Smooth muscle cell (in vitro differentiated cells): ENCODE measurements at regions not wholly inside any gene's neighbourhood (a gene's known extent, or its start where the extent isn't known, plus 50 kb on each side); places are given as distances from the start of the nearest gene placed in this dataset.

Experiments
- DNase-seq: peaks from one replicate; lab custom pipeline; 2025; ENCODE audit not compliant: unreplicated experiment; lab: John Stamatoyannopoulos, UW
- H2AFZ ChIP-seq: fragments of 200-600 bp; sonication (generic); 2 replicates; pipeline ENCODE4 v1.6.0; 2016; ENCODE audit warnings: antibody characterized with exemption, low read depth, mild to moderate bottlenecking
- H3F3A ChIP-seq: fragments of 200-600 bp; sonication (generic); 2 replicates; pipeline ENCODE4 v1.6.0; 2017; ENCODE audit warnings: antibody characterized with exemption, low read depth
- H3K27ac ChIP-seq: fragments of 200-600 bp; sonication (generic); 2 replicates; pipeline ENCODE4 v1.5.1; 2016; ENCODE audit warnings: low read depth, mild to moderate bottlenecking
- H3K27me3 ChIP-seq: fragments of 200-600 bp; sonication (generic); 2 replicates; pipeline ENCODE4 v1.6.1; 2016; ENCODE audit warnings: low read depth, mild to moderate bottlenecking
- H3K36me3 ChIP-seq: fragments of 200-600 bp; sonication (generic); 2 replicates; pipeline ENCODE4 v1.5.1; 2016; ENCODE audit warnings: low read depth
- H3K4me1 ChIP-seq: fragments of 200-600 bp; sonication (generic); 2 replicates; pipeline ENCODE4 v1.5.1; 2016; ENCODE audit warnings: low read depth
- H3K4me2 ChIP-seq: fragments of 200-600 bp; sonication (generic); 2 replicates; pipeline ENCODE4 v1.6.0; 2016; ENCODE audit warnings: mild to moderate bottlenecking
- H3K4me3 ChIP-seq: fragments of 200-600 bp; sonication (generic); 2 replicates; pipeline ENCODE4 v1.5.1; 2016; ENCODE audit warnings: mild to moderate bottlenecking
- H3K79me2 ChIP-seq: fragments of 200-600 bp; sonication (generic); 2 replicates; pipeline ENCODE4 v1.6.0; 2016; ENCODE audit warnings: low read depth, mild to moderate bottlenecking
- H3K9ac ChIP-seq: fragments of 200-600 bp; sonication (generic); 2 replicates; pipeline ENCODE4 v1.6.0; 2016; ENCODE audit warnings: low read depth
- H3K9me3 ChIP-seq: fragments of 200-600 bp; sonication (generic); replicated peaks from 2 replicates; pipeline ENCODE4 v1.5.1; 2016; ENCODE audit warnings: low read depth
- H4K20me1 ChIP-seq: fragments of 200-600 bp; sonication (generic); 2 replicates; pipeline ENCODE4 v1.6.0; 2016; ENCODE audit warnings: low read depth
- WGBS: methylation state at CpG from one replicate; pipeline ENCODE4 v1.1.7; 2016; ENCODE audit warnings: low lambda C conversion rate; 5-methylcytosine and 5-hydroxymethylcytosine counted together
- TF ChIP-seq, protein P1 (sequence below): fragments of 200-600 bp; sonication (generic); IDR thresholded peaks from 2 replicates; pipeline ENCODE4 v1.5.1; 2017; ENCODE audit warnings: borderline replicate concordance, mild to moderate bottlenecking, antibody characterized with exemption; ENCODE audit not compliant: insufficient read depth, poor library complexity, severe bottlenecking

DNA sequence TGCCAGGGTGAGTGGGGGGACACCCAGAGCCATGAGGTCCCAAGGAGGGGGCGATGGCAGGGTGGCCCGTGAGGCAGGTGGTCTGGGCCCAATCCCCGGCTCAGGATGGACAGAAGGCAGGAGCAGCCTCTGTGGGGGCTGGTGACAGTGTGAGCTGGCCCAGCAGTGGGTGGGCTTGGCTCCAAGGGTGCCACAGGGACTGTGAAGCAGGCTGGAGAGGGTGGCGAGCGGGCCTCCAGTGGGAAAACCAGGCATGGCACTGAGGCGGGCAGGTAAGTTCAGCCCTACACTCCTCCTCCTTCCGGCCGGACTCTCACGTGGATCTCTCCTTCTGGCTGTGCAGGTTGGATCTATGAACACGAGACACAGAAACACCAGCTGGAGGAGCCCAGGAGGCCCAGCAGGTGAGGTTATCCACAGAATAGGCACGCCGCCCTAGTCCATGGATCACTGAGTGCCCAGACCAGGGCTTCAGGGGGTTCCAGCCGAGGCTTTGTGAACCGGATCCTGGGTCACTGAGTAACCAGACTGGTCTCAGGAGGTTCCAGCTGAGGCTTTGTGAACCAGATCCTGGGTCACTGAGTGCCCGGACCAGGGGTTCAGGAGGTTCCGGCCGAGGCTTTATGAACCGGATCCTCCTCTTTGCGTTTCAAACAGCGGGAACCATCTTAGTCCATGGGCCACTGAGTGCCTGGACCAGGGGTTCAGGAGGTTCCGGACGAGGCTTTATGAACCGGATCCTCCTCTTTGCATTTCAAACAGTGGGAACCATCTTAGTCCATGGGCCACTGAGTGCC, 76.4 kb upstream of the BHLHE23 start:
- H3K9me3 ChIP-seq = no peaks in the 10 kb centered on the region
- H3K4me2 ChIP-seq = no peak overlapping the region
- H3K9ac ChIP-seq = no peak overlapping the region
- H2AFZ ChIP-seq = no peak overlapping the region
- no peak overlapping the region for H3K27ac ChIP-seq
- no peak for DNase-seq
- 86% methylated on average over 23 of the region's 23 CpGs for whole genome bisulfite sequencing
- H3K4me1 ChIP-seq = no peaks in the 10 kb centered on the region
- H3K4me3 ChIP-seq = no peak overlapping the region
- no peaks in the 10 kb centered on the region for H4K20me1 ChIP-seq
- no peaks in the 10 kb centered on the region for H3K36me3 ChIP-seq
- TF ChIP-seq, protein P1, sequence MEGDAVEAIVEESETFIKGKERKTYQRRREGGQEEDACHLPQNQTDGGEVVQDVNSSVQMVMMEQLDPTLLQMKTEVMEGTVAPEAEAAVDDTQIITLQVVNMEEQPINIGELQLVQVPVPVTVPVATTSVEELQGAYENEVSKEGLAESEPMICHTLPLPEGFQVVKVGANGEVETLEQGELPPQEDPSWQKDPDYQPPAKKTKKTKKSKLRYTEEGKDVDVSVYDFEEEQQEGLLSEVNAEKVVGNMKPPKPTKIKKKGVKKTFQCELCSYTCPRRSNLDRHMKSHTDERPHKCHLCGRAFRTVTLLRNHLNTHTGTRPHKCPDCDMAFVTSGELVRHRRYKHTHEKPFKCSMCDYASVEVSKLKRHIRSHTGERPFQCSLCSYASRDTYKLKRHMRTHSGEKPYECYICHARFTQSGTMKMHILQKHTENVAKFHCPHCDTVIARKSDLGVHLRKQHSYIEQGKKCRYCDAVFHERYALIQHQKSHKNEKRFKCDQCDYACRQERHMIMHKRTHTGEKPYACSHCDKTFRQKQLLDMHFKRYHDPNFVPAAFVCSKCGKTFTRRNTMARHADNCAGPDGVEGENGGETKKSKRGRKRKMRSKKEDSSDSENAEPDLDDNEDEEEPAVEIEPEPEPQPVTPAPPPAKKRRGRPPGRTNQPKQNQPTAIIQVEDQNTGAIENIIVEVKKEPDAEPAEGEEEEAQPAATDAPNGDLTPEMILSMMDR = no peak
- H3K27me3 ChIP-seq = no peaks in the 10 kb centered on the region
- no peaks in the 10 kb centered on the region for H3K79me2 ChIP-seq
- H3F3A ChIP-seq = no peaks in the 10 kb centered on the region

DNA sequence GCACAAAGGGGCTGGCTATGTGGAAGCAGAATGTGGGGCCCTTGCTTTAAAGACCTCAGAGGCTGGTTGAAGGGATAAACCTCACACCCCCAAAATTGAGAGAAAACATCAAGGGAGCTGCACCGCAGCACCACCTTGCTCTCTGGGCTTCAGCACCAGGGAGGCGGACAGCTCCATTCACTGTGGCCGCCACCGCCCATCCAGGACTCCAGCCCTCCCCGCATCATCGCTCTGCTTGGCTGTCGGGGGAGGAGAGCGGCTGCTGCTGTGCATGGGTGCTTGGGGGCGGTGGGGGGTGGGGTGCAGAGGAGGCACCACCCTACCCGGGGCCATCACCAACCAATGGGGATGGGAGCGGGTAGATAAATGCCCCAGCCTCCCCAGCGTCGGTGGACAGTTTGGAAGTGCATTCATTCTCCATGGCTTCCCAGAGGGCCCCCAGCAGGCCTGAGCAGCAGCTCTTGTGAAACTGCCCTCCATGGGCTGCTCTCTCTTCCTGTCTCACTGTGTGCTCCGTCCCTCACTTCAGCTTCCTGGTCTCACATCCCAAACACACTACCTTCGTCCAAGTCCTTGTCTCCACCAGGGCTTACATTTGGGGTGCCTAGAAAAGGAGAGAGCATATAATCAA, 75.7 kb upstream of the BHLHE23 start:
- H3K4me3 ChIP-seq = no peak overlapping the region
- H2AFZ ChIP-seq = no peak overlapping the region
- H3K4me2 ChIP-seq = no peak overlapping the region
- H4K20me1 ChIP-seq = no peaks in the 10 kb centered on the region
- H3K9me3 ChIP-seq = peaks cover under 1% of the 10 kb centered on the region
- H3K9ac ChIP-seq = no peak overlapping the region
- no peak overlapping the region for H3K27ac ChIP-seq
- WGBS = 27% methylated on average over 13 of the region's 15 CpGs
- no peaks in the 10 kb centered on the region for H3K27me3 ChIP-seq
- peak; percentile 11 for DNase-seq
- no peaks in the 10 kb centered on the region for H3K4me1 ChIP-seq
- no peaks in the 10 kb centered on the region for H3K79me2 ChIP-seq
- TF ChIP-seq, protein P1 = no peak
- no peaks in the 10 kb centered on the region for H3F3A ChIP-seq
- H3K36me3 ChIP-seq = no peaks in the 10 kb centered on the region

DNA sequence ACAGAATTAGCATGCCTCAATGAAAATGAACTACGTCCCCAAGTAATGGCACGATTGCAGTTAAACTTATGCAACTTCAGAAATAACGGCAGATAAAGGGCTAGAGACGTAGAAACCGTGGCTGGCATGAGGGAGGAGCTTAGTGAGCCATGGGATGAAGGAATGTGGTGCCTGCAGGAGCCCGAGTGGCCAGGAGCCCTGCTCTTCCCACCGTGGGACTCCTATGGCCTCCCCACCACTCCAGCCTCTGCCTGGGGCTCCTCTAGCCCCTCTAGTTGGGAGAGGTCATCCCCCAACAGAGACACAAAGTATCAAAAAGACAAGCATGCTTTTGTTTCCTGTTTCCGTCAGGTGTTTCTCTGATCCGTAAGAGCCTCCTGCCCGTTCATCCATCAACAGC, 75.1 kb upstream of the BHLHE23 start:
- H3K79me2 ChIP-seq = no peaks in the 10 kb centered on the region
- TF ChIP-seq, protein P1 = no peak
- no peak overlapping the region for H3K4me3 ChIP-seq
- no peak for DNase-seq
- no peaks in the 10 kb centered on the region for H3K36me3 ChIP-seq
- no peak overlapping the region for H3K4me2 ChIP-seq
- no peaks in the 10 kb centered on the region for H3K4me1 ChIP-seq
- H4K20me1 ChIP-seq = no peaks in the 10 kb centered on the region
- H3K27ac ChIP-seq = no peak overlapping the region
- H2AFZ ChIP-seq = no peak overlapping the region
- H3K9me3 ChIP-seq = peaks cover 6% of the 10 kb centered on the region
- H3F3A ChIP-seq = no peaks in the 10 kb centered on the region
- WGBS = 57% methylated on average over 10 of the region's 10 CpGs
- H3K27me3 ChIP-seq = no peaks in the 10 kb centered on the region
- H3K9ac ChIP-seq = no peak overlapping the region
